NT2/D1 (cell line): ENCODE measurements at regions not wholly inside any gene's neighbourhood (a gene's known extent, or its start where the extent isn't known, plus 50 kb on each side); places are given as distances from the start of the nearest gene placed in this dataset.

Experiments
- DNase-seq: peaks from one replicate; pipeline ENCODE4 v3.0.0-alpha.2; 2011; ENCODE audit warnings: low read depth, low spot score
- H3K27me3 ChIP-seq: 2 replicates; pipeline ENCODE4 v1.6.0; 2011; ENCODE audit warnings: mild to moderate bottlenecking; ENCODE audit not compliant: insufficient read length, insufficient read depth
- H3K36me3 ChIP-seq: 2 replicates; pipeline ENCODE4 v1.6.1; 2011; ENCODE audit warnings: mild to moderate bottlenecking, low read length, mixed read lengths; ENCODE audit not compliant: insufficient read depth, insufficient read length
- H3K4me1 ChIP-seq: 2 replicates; pipeline ENCODE4 v1.5.1; 2011; ENCODE audit not compliant: insufficient read depth, insufficient read length
- H3K4me3 ChIP-seq: 2 replicates; pipeline ENCODE4 v1.5.1; 2011; ENCODE audit warnings: low read depth; ENCODE audit not compliant: insufficient read length
- H3K9ac ChIP-seq: 2 replicates; pipeline ENCODE4 v1.6.0; 2011; ENCODE audit warnings: low read depth; ENCODE audit not compliant: insufficient read length
- H3K9me3 ChIP-seq: 2 replicates; pipeline ENCODE4 v1.5.1; 2011; ENCODE audit warnings: mild to moderate bottlenecking, low read length; ENCODE audit not compliant: insufficient read depth
- SUZ12 ChIP-seq: IDR thresholded peaks from 2 replicates; pipeline ENCODE4 v1.6.1; 2011; ENCODE audit not compliant: insufficient read length, insufficient read depth; ENCODE audit errors: extremely low read depth
- YY1 ChIP-seq: IDR thresholded peaks from 2 replicates; pipeline ENCODE4 v1.6.1; 2011; ENCODE audit not compliant: insufficient read length, insufficient read depth
- ZNF274 ChIP-seq: IDR thresholded peaks from 2 replicates; pipeline ENCODE4 v1.6.1; 2011; ENCODE audit warnings: mild to moderate bottlenecking, low read depth, low read length

DNA sequence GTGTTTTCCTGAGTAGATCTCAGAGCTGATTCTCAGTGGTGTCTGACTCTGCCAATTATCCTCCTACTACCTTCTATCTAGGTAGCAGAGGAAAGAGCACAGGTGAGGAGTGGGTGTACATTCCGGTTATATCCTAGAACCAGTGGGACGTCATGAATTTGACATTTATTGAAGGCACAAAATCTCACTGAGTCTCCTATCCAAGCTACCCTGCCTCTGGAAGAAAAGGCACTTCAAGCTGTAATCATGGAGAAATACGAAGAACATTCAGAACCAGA, 952.2 kb downstream of the TUSC7 start:
- Histone ChIP-seq H3K36me3 (no peaks in the 10 kb centered on the region), H3K27me3 (no peaks in the 10 kb centered on the region), H3K4me3 (no peak overlapping the region), H3K4me1 (no peaks in the 10 kb centered on the region), H3K9me3 (no peaks in the 10 kb centered on the region), H3K9ac (no peak overlapping the region)
- no peak for TF ChIP-seq SUZ12
- TF ChIP-seq YY1: no peak
- TF ChIP-seq ZNF274: no peak
- no peak for DNase-seq

DNA sequence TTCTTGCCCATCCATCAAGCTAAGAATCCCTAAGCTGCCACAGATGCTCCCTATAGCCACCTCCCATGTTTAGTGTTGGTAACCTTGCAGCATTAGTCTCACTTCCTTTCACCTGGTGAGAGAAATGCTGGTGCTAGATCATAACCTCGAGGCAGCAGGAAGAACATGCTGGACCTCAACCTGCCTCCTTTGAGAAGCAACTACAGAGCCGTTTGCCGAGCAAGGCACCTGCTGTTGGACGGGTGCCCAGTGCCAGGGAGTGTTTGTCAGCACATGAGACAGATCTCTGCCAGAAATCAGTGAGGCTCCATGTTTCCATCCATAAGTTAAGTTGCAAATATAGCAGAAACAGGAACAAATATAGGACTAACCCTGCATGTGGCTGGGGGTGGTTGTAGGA, 955.7 kb downstream of the TUSC7 start:
- Histone ChIP-seq H3K4me1 (no peaks in the 10 kb centered on the region), H3K36me3 (no peaks in the 10 kb centered on the region), H3K9ac (no peak overlapping the region), H3K9me3 (no peaks in the 10 kb centered on the region), H3K4me3 (no peak overlapping the region), H3K27me3 (no peaks in the 10 kb centered on the region)
- TF ChIP-seq ZNF274 (no peak), SUZ12 (no peak), YY1 (no peak)
- DNase-seq: no peak

DNA sequence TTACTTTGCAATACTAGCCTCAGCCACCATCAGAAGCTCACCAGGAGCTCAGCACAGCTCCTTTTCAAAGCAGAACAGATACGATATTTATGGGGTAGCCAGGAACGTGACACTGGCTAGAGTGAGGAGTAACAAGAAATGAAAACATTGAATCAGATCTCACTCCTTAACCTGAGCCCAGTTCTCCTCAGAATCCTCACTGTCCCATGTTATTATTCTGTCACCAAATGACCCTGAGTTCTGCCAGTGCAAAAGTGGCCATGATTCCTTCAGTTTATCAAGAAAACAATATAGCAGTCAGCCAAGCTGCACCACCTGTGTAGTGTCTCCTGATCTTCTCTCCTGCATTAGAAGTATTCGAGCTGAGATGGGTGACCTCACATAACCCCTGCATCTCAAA, 956.7 kb downstream of the TUSC7 start:
- Histone ChIP-seq H3K9ac (no peak overlapping the region), H3K9me3 (no peaks in the 10 kb centered on the region), H3K4me3 (no peak overlapping the region), H3K4me1 (no peaks in the 10 kb centered on the region), H3K36me3 (no peaks in the 10 kb centered on the region), H3K27me3 (no peaks in the 10 kb centered on the region)
- DNase-seq: no peak
- TF ChIP-seq ZNF274 (no peak), YY1 (no peak), SUZ12 (no peak)

DNA sequence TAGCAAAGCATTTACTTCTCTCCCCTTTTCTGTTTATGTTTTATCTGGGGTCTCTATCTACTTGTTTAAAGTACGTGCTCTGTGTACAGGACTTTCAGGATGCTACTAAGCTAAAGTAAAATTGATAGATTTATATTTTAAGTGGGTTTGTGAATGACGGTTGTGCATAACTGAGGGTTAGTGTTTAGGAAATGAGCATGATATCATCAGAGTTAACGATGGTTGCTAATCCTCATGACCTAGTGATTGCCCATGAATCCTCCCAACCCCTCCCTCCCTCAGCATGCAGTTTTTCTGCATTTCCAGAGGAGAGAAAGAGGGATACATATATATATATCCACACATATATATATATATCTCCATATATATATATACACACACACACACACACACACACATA, 957.2 kb downstream of the TUSC7 start:
- H3K4me1 ChIP-seq: no peaks in the 10 kb centered on the region
- no peak for DNase-seq
- H3K9me3 ChIP-seq: no peaks in the 10 kb centered on the region
- no peak overlapping the region for H3K4me3 ChIP-seq
- H3K9ac ChIP-seq: no peak overlapping the region
- no peaks in the 10 kb centered on the region for H3K27me3 ChIP-seq
- H3K36me3 ChIP-seq: no peaks in the 10 kb centered on the region
- TF ChIP-seq SUZ12: no peak
- no peak for TF ChIP-seq ZNF274
- no peak for TF ChIP-seq YY1

DNA sequence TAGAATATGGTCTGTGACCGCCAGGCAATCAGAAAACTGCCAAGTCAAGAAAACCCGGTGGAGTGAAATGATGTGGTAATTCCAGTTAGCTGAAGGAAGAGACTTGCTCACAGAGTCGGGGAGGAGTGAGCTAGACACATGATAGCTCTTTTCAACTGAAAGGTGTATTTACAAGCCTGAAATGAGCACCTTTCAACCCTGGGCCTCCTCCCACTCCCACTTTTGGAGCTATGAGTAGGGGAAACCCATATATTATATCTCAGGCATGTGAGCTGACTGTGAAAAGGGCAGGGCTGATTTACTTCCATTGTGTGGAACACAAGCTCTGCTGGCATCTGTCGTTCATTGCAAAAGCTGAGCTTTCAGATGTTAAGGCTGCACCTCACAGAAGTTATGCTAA, 960.2 kb downstream of the TUSC7 start:
- no peak for DNase-seq
- Histone ChIP-seq H3K9ac (no peak overlapping the region), H3K27me3 (no peaks in the 10 kb centered on the region), H3K36me3 (no peaks in the 10 kb centered on the region), H3K9me3 (no peaks in the 10 kb centered on the region), H3K4me1 (no peaks in the 10 kb centered on the region), H3K4me3 (no peak overlapping the region)
- no peak for TF ChIP-seq YY1
- no peak for TF ChIP-seq SUZ12
- no peak for TF ChIP-seq ZNF274

DNA sequence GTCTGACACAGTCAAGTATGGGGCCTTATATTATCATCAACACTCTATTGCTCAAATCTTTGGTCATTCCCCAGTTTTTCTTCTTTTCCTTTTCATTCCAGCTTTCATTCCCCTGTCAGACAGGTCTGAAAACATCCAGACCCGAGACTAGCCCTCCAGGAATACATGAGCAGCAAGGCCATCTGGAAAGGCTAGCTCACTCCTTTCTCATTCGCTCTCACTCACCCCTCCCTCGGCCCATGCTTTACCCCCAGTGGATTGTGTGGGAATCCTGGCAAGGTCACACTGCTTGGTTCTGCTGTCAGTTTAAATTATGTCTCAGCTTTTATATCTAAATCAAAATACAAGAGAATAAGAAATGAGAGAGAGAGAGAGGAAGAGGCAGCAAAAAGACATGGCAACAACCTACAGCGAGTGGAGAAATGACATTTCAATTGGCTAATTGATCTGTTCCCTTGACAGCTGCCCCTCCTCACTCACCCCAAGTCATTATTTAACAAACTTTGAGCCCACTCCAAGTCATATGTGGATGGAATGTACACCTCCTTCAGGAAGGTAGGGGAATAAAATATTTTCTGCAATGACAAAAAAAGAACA, 962.2 kb downstream of the TUSC7 start:
- Histone ChIP-seq H3K36me3 (no peaks in the 10 kb centered on the region), H3K27me3 (no peaks in the 10 kb centered on the region), H3K9ac (no peak overlapping the region), H3K4me3 (no peak overlapping the region), H3K9me3 (no peaks in the 10 kb centered on the region), H3K4me1 (no peaks in the 10 kb centered on the region)
- no peak for TF ChIP-seq SUZ12
- TF ChIP-seq YY1: no peak
- TF ChIP-seq ZNF274: no peak
- DNase-seq: no peak

DNA sequence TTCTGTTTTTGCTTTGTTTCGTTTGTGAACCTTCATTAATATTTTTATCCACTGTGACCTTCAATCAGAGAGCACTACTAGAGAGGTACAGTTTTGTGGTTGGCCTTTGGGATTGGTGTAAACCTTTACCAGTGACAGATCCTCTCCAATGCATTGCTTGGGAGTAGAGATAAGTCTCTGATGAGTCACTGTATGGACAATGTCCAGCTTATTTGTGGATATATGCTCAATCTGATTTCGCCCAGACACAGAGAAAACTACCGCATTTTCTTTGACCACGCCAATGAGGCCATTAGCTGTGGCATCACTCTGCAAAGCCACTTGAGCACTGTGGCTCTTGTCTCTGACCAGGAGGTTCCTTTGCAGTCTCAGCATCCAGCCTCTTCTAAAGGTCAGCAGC, 964.7 kb downstream of the TUSC7 start:
- no peaks in the 10 kb centered on the region for H3K36me3 ChIP-seq
- H3K27me3 ChIP-seq: no peaks in the 10 kb centered on the region
- no peak for DNase-seq
- no peak overlapping the region for H3K9ac ChIP-seq
- no peak overlapping the region for H3K4me3 ChIP-seq
- no peaks in the 10 kb centered on the region for H3K4me1 ChIP-seq
- no peaks in the 10 kb centered on the region for H3K9me3 ChIP-seq
- no peak for TF ChIP-seq YY1
- TF ChIP-seq SUZ12: no peak
- no peak for TF ChIP-seq ZNF274
